ENCODE measurements at regions not wholly inside any gene's neighbourhood (a gene's known extent, or its start where the extent isn't known, plus 50 kb on each side); places are given as distances from the start of the nearest gene placed in this dataset.
A peak's percentile ranks its signal among the peaks of the same experiment; 100 is the strongest.

DNA sequence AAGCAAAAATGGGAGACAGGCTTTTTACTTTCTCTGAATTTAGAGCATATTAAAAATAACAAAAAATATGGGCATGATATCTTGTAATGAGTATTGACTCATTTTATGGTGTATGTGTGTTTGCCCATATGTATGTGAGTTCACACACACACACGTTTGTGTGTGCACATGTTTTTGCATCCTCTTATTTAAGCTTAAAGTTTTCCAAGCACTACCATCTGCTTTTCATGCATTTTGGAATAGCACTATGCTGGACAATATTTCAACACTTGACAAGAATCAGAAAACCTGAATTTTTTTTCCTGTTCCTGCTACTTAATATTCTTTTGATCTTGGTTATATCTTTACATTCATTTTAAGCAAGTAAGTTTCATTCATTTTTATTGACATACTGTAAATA is 872.7 kb downstream of the OTOL1 start:
- FAIRE-seq = no peak
- TF ChIP-seq, protein P1, sequence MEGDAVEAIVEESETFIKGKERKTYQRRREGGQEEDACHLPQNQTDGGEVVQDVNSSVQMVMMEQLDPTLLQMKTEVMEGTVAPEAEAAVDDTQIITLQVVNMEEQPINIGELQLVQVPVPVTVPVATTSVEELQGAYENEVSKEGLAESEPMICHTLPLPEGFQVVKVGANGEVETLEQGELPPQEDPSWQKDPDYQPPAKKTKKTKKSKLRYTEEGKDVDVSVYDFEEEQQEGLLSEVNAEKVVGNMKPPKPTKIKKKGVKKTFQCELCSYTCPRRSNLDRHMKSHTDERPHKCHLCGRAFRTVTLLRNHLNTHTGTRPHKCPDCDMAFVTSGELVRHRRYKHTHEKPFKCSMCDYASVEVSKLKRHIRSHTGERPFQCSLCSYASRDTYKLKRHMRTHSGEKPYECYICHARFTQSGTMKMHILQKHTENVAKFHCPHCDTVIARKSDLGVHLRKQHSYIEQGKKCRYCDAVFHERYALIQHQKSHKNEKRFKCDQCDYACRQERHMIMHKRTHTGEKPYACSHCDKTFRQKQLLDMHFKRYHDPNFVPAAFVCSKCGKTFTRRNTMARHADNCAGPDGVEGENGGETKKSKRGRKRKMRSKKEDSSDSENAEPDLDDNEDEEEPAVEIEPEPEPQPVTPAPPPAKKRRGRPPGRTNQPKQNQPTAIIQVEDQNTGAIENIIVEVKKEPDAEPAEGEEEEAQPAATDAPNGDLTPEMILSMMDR (IDR thresholded peaks at IDR 0.05; ENCODE audit: insufficient read depth, low read length, severe bottlenecking) = no peak
- no peak overlapping the region for H3K4me3 ChIP-seq (ENCODE audit: low read depth, low read length)
- H3K36me3 ChIP-seq (ENCODE audit: control insufficient read depth, insufficient read depth, low read length) = no peaks in the 10 kb centered on the region
- H3K27me3 ChIP-seq (ENCODE audit: control insufficient read depth, insufficient read depth, low read length) = no peaks in the 10 kb centered on the region
- DNase-seq (ENCODE audit: low read depth) = no peak

DNA sequence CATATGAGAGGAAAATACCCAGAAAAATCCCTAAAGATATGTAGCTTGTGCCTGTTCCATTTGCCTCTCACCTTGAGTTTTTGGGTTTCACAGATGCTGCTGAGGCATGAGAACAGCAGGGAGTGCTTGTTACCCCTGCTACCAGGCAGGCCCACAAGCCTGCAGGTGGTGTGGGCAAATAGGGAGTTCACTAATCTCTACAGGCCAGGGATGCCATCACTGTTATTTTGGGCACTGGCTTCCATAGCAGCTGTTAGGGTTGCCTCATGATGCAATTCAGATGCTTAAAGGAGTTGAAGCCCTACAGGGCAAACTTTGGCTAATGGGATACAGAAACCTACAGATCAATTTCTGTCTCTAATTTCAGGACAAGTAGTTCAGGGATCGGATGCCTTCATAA is 873.5 kb downstream of the OTOL1 start:
- Histone ChIP-seq H3K36me3 (ENCODE audit: control insufficient read depth, insufficient read depth, low read length) (no peaks in the 10 kb centered on the region), H3K4me3 (ENCODE audit: low read depth, low read length) (no peak overlapping the region), H3K27me3 (ENCODE audit: control insufficient read depth, insufficient read depth, low read length) (no peaks in the 10 kb centered on the region)
- TF ChIP-seq, protein P1 (IDR thresholded peaks at IDR 0.05; ENCODE audit: insufficient read depth, low read length, severe bottlenecking) = no peak
- FAIRE-seq (no peak), DNase-seq (ENCODE audit: low read depth) (no peak)

DNA sequence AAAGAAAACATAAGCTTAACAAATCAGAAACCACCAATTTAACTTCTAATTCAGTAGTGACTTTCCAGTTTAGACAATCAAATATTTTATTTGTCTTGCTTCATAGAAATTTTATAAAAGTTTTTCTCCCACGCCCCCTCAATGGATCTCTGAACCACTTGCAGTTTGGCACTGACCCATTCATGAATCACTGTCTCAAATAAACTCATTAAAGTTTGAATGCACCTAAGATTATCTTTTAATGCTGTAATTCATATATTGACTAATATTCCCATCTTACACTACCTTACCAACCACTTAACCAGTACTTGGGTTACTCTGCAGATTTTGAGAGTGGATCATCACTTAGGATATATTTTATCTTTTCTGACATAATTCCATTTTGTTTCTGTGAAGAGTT is 880.2 kb downstream of the OTOL1 start:
- TF ChIP-seq, protein P1 (IDR thresholded peaks at IDR 0.05; ENCODE audit: insufficient read depth, low read length, severe bottlenecking) = no peak
- Histone ChIP-seq H3K4me3 (ENCODE audit: low read depth, low read length) (no peak overlapping the region), H3K27me3 (ENCODE audit: control insufficient read depth, insufficient read depth, low read length) (no peaks in the 10 kb centered on the region), H3K36me3 (ENCODE audit: control insufficient read depth, insufficient read depth, low read length) (no peaks in the 10 kb centered on the region)
- DNase-seq (ENCODE audit: low read depth) (no peak), FAIRE-seq (no peak)

DNA sequence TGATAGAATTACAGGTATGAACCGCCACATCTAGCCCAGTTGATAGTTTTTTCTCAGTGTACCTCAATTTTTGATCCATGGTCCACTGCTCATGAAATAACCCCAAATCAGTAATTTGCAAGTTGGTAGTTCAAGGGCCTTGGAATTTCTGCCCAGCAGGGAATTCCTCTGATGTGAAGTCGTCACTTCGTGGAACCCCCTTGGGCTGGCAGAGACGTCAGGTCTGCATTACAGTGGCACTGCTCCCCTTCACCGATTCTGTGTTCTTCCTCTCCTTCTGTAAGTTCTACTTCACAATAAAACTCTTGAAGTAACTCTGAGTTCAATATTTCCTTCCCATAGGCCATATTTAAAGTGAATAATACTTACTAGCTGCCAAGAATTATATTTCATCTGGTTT is 881.0 kb downstream of the OTOL1 start:
- no peak for FAIRE-seq
- DNase-seq (ENCODE audit: low read depth) = no peak
- Histone ChIP-seq H3K27me3 (ENCODE audit: control insufficient read depth, insufficient read depth, low read length) (no peaks in the 10 kb centered on the region), H3K4me3 (ENCODE audit: low read depth, low read length) (no peak overlapping the region), H3K36me3 (ENCODE audit: control insufficient read depth, insufficient read depth, low read length) (no peaks in the 10 kb centered on the region)
- TF ChIP-seq, protein P1 (IDR thresholded peaks at IDR 0.05; ENCODE audit: insufficient read depth, low read length, severe bottlenecking) = no peak

DNA sequence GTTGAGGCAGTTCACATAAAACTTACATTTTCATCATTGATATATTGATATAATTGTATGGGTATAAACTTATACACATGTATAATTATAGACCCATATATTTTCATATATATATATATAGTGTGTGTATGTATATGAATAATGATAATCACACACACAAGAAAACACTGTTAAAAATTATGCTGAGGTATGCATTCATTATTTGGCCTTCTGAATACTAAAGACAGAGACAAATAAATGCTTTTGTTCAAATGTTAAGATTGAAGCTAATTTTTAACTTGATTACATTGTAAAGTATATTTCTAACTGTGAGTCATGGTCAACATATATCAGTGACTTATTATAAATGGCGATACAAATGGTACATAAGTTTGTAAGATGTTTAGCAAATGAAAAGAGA is 888.8 kb downstream of the OTOL1 start:
- Histone ChIP-seq H3K27me3 (ENCODE audit: control insufficient read depth, insufficient read depth, low read length) (no peaks in the 10 kb centered on the region), H3K4me3 (ENCODE audit: low read depth, low read length) (no peak overlapping the region), H3K36me3 (ENCODE audit: control insufficient read depth, insufficient read depth, low read length) (no peaks in the 10 kb centered on the region)
- FAIRE-seq = no peak
- no peak for DNase-seq (ENCODE audit: low read depth)
- TF ChIP-seq, protein P1 (IDR thresholded peaks at IDR 0.05; ENCODE audit: insufficient read depth, low read length, severe bottlenecking) = no peak

DNA sequence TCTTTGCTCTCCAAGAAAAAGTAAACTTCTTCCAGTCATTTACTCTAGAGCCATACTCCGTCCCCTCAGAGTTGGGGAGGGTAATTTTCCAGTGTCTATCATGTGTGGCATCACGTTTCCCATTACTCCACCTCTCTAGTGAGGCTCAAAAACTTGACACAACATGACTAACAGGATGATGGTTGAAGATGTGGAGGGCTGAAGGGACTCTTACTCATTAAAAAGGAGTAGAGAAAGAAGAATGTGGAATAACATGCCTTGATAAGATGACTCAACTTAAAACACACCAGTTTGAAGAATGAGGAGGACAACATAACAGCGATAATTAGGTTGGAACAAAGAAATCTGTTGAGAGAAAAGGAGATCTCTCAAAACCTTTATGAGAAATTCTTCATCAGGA is 894.3 kb downstream of the OTOL1 start:
- TF ChIP-seq, protein P1 (IDR thresholded peaks at IDR 0.05; ENCODE audit: insufficient read depth, low read length, severe bottlenecking) = no peak
- FAIRE-seq = no peak
- DNase-seq (ENCODE audit: low read depth) = peak; percentile 65
- Histone ChIP-seq H3K27me3 (ENCODE audit: control insufficient read depth, insufficient read depth, low read length) (no peaks in the 10 kb centered on the region), H3K36me3 (ENCODE audit: control insufficient read depth, insufficient read depth, low read length) (no peaks in the 10 kb centered on the region), H3K4me3 (ENCODE audit: low read depth, low read length) (no peak overlapping the region)
